IMR-90 (cell line): ENCODE measurements at regions not wholly inside any gene's neighbourhood (a gene's known extent, or its start where the extent isn't known, plus 50 kb on each side); places are given as distances from the start of the nearest gene placed in this dataset.

Experiments used
- CEBPB ChIP-seq: IDR thresholded peaks from 2 replicates; pipeline ENCODE4 v1.6.1; 2012; ENCODE audit warnings: low read depth, low read length, improper control_type of control experiment
- CHD1 ChIP-seq: IDR thresholded peaks from 2 replicates; pipeline ENCODE4 v1.6.1; 2012; ENCODE audit warnings: low read depth, low read length, improper control_type of control experiment
- FOS ChIP-seq: fragments of 150-350 bp; IDR thresholded peaks from 2 replicates; pipeline ENCODE4 v1.6.1; 2016; ENCODE audit warnings: low read depth, low read length
- MXI1 ChIP-seq: IDR thresholded peaks from 2 replicates; pipeline ENCODE4 v1.6.1; 2012; ENCODE audit warnings: low read depth, mild to moderate bottlenecking, low read length, moderate library complexity, borderline replicate concordance
- NFE2L2 ChIP-seq: fragments of 150-350 bp; IDR thresholded peaks from 2 replicates; pipeline ENCODE4 v1.6.1; 2016; ENCODE audit warnings: low read depth, mild to moderate bottlenecking, low read length
- POLR2A ChIP-seq: IDR thresholded peaks from 2 replicates; pipeline ENCODE4 v1.6.1; 2012; ENCODE audit warnings: mild to moderate bottlenecking, low read depth, low read length
- RAD21 ChIP-seq: IDR thresholded peaks from 2 replicates; pipeline ENCODE4 v1.6.1; 2012; ENCODE audit warnings: low read length, improper control_type of control experiment
- TF ChIP-seq, protein P1 (sequence below): conservative IDR thresholded peaks from 2 replicates; pipeline ENCODE4 v1.5.1; 2012; ENCODE audit warnings: mild to moderate bottlenecking, low read depth, low read length, improper control_type of control experiment
- TF ChIP-seq, protein P2 (sequence below): fragments of 150-350 bp; IDR thresholded peaks from 2 replicates; pipeline ENCODE4 v1.6.1; 2017; ENCODE audit warnings: mild to moderate bottlenecking, antibody characterized with exemption, low read length, low read depth
- TF ChIP-seq, protein P3 (sequence below): fragments of 150-350 bp; IDR thresholded peaks from 2 replicates; pipeline ENCODE4 v1.6.1; 2016; ENCODE audit warnings: low read depth, mild to moderate bottlenecking, low read length, moderate library complexity, borderline replicate concordance

DNA sequence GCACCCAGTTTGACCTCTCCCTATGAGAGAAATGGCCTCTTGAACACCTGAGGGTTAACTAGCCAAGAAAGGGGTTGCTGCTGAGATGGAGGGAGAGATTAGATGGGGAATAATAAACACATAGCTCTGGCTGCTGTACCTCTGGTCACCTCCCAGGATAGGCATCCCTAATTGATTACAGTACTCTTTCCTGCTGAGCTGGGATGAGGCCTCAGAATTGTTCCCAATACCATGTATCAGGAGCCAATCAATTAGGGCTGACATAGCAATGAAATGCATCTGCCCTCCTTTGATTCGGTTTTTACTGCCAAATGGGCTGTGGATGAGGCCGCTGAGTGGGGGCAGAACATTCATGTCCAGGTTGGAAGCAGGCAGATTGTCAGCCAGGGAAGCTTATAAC, 339.4 kb upstream of the SLCO3A1 start:
- TF ChIP-seq, protein P1, sequence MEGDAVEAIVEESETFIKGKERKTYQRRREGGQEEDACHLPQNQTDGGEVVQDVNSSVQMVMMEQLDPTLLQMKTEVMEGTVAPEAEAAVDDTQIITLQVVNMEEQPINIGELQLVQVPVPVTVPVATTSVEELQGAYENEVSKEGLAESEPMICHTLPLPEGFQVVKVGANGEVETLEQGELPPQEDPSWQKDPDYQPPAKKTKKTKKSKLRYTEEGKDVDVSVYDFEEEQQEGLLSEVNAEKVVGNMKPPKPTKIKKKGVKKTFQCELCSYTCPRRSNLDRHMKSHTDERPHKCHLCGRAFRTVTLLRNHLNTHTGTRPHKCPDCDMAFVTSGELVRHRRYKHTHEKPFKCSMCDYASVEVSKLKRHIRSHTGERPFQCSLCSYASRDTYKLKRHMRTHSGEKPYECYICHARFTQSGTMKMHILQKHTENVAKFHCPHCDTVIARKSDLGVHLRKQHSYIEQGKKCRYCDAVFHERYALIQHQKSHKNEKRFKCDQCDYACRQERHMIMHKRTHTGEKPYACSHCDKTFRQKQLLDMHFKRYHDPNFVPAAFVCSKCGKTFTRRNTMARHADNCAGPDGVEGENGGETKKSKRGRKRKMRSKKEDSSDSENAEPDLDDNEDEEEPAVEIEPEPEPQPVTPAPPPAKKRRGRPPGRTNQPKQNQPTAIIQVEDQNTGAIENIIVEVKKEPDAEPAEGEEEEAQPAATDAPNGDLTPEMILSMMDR, result no peak
- TF ChIP-seq, protein P2, sequence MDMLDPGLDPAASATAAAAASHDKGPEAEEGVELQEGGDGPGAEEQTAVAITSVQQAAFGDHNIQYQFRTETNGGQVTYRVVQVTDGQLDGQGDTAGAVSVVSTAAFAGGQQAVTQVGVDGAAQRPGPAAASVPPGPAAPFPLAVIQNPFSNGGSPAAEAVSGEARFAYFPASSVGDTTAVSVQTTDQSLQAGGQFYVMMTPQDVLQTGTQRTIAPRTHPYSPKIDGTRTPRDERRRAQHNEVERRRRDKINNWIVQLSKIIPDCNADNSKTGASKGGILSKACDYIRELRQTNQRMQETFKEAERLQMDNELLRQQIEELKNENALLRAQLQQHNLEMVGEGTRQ, result no peak
- TF ChIP-seq POLR2A, result no peak
- TF ChIP-seq FOS, result no peak
- no peak for TF ChIP-seq CHD1
- TF ChIP-seq, protein P3, sequence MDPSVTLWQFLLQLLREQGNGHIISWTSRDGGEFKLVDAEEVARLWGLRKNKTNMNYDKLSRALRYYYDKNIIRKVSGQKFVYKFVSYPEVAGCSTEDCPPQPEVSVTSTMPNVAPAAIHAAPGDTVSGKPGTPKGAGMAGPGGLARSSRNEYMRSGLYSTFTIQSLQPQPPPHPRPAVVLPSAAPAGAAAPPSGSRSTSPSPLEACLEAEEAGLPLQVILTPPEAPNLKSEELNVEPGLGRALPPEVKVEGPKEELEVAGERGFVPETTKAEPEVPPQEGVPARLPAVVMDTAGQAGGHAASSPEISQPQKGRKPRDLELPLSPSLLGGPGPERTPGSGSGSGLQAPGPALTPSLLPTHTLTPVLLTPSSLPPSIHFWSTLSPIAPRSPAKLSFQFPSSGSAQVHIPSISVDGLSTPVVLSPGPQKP, result no peak
- no peak for TF ChIP-seq MXI1
- no peak for TF ChIP-seq CEBPB
- TF ChIP-seq NFE2L2, result no peak
- no peak for TF ChIP-seq RAD21
